Stimulated activated naive B cell treated with anti-CD40 and anti-IgM and Interleukin-4, amounts not matched to agents 10 μg/mL and 1 μg/mL and 100 μg/mL, for 72 hours (primary cell): ENCODE measurements at regions not wholly inside any gene's neighbourhood (a gene's known extent, or its start where the extent isn't known, plus 50 kb on each side); places are given as distances from the start of the nearest gene placed in this dataset.

ENCODE experiments used
- ATAC-seq, 2 donors: fragments of 150-1000 bp; cut with Tn5 transposase; replicated peaks; 2 replicates each; pipeline ENCODE4 v1.10.0; 2021; ENCODE audit warnings: moderate library complexity in 1 of 2
- DNase-seq: peaks from one replicate; pipeline ENCODE4 v3.0.0; 2021
- H3K27ac Mint-ChIP-seq: one replicate; pipeline ENCODE4 v1.8.0; 2022; ENCODE audit warnings: mild to moderate bottlenecking, mixed read lengths
- H3K27me3 Mint-ChIP-seq, 2 donors: one replicate each; pipeline ENCODE4 v1.8.0; 2022; ENCODE audit warnings: mixed read lengths in 2 of 2
- H3K36me3 Mint-ChIP-seq, 2 donors: one replicate each; pipeline ENCODE4 v1.8.0; 2022; ENCODE audit warnings: mixed read lengths in 2 of 2, mild to moderate bottlenecking in 1 of 2
- H3K4me1 Mint-ChIP-seq, 2 donors: one replicate each; pipeline ENCODE4 v1.8.0; 2022; ENCODE audit warnings: mixed read lengths in 2 of 2, mild to moderate bottlenecking in 1 of 2
- H3K4me3 Mint-ChIP-seq, 2 donors: one replicate each; pipeline ENCODE4 v1.8.0; 2022; ENCODE audit warnings: mild to moderate bottlenecking in 2 of 2, mixed read lengths in 2 of 2, moderate library complexity in 1 of 2
- H3K9me3 Mint-ChIP-seq, 2 donors: one replicate each; pipeline ENCODE4 v1.8.0; 2022; ENCODE audit warnings: mixed read lengths in 2 of 2, mild to moderate bottlenecking in 1 of 2

GRCh38 chr2:23124214-23124750, 260.7 kb upstream of the KLHL29 start:
- ATAC-seq (no peak), DNase-seq (no peak)
- H3K4me1 Mint-ChIP-seq = no peaks in the 10 kb centered on the region
- H3K36me3 Mint-ChIP-seq = no peaks in the 10 kb centered on the region
- H3K27ac Mint-ChIP-seq = no peak overlapping the region
- H3K27me3 Mint-ChIP-seq = peaks cover 0 to 8% of the 10 kb centered on the region in 2 donors
- no peak overlapping the region for H3K4me3 Mint-ChIP-seq
- H3K9me3 Mint-ChIP-seq = peaks cover 8 to 14% of the 10 kb centered on the region in 2 donors

- Mint-ChIP-seq H3K27ac (no peak overlapping the region), H3K4me1 (no peaks in the 10 kb centered on the region), H3K4me3 (no peak overlapping the region), H3K27me3 (peaks cover 0 to 3% of the 10 kb centered on the region in 2 donors), H3K36me3 (no peaks in the 10 kb centered on the region), H3K9me3 (peaks cover 9 to 14% of the 10 kb centered on the region in 2 donors)
- ATAC-seq = no peak
- DNase-seq = no peak
These were observed 257.5 kb upstream of the KLHL29 start for GRCh38 chr2:23127465-23127864.

GRCh38 chr2:23128684-23129292, 256.2 kb upstream of the KLHL29 start:
- ATAC-seq = no peak
- H3K4me3 Mint-ChIP-seq = no peak overlapping the region
- DNase-seq = no peak
- H3K27ac Mint-ChIP-seq = no peak overlapping the region
- peaks cover 0 to 3% of the 10 kb centered on the region in 2 donors for H3K27me3 Mint-ChIP-seq
- H3K4me1 Mint-ChIP-seq = no peaks in the 10 kb centered on the region
- H3K9me3 Mint-ChIP-seq = peaks cover 9 to 14% of the 10 kb centered on the region in 2 donors
- no peaks in the 10 kb centered on the region for H3K36me3 Mint-ChIP-seq

GRCh38 chr2:23131066-23131575, 253.9 kb upstream of the KLHL29 start:
- no peak for DNase-seq
- no peak overlapping the region for H3K27ac Mint-ChIP-seq
- H3K9me3 Mint-ChIP-seq = peaks cover 9 to 14% of the 10 kb centered on the region in 2 donors
- H3K4me1 Mint-ChIP-seq = no peaks in the 10 kb centered on the region
- no peak overlapping the region for H3K4me3 Mint-ChIP-seq
- peaks cover 0 to 3% of the 10 kb centered on the region in 2 donors for H3K27me3 Mint-ChIP-seq
- ATAC-seq = no peak
- H3K36me3 Mint-ChIP-seq = no peaks in the 10 kb centered on the region

GRCh38 chr2:23132000-23132399, 253.0 kb upstream of the KLHL29 start:
- peaks cover 0 to 3% of the 10 kb centered on the region in 2 donors for H3K27me3 Mint-ChIP-seq
- DNase-seq (no peak), ATAC-seq (no peak)
- H3K27ac Mint-ChIP-seq = no peak overlapping the region
- no peaks in the 10 kb centered on the region for H3K36me3 Mint-ChIP-seq
- H3K4me1 Mint-ChIP-seq = no peaks in the 10 kb centered on the region
- no peak overlapping the region for H3K4me3 Mint-ChIP-seq
- H3K9me3 Mint-ChIP-seq = peaks cover 9 to 14% of the 10 kb centered on the region in 2 donors

- ATAC-seq (peak in 1 of 2 donors; percentile 22), DNase-seq (no peak)
- Mint-ChIP-seq H3K4me3 (no peak overlapping the region), H3K4me1 (no peaks in the 10 kb centered on the region), H3K36me3 (no peaks in the 10 kb centered on the region), H3K27ac (no peak overlapping the region), H3K27me3 (peaks cover 0 to 3% of the 10 kb centered on the region in 2 donors), H3K9me3 (peaks cover 9 to 14% of the 10 kb centered on the region in 2 donors)
These were observed 252.0 kb upstream of the KLHL29 start for GRCh38 chr2:23132823-23133595.

GRCh38 chr2:23134726-23135125, 250.3 kb upstream of the KLHL29 start:
- Mint-ChIP-seq H3K9me3 (peaks cover 4 to 6% of the 10 kb centered on the region in 2 donors), H3K27ac (no peak overlapping the region), H3K36me3 (no peaks in the 10 kb centered on the region), H3K27me3 (no peaks in the 10 kb centered on the region), H3K4me1 (no peaks in the 10 kb centered on the region), H3K4me3 (no peak overlapping the region)
- DNase-seq (no peak), ATAC-seq (no peak)

GRCh38 chr2:23135481-23136100, 249.4 kb upstream of the KLHL29 start:
- Mint-ChIP-seq H3K4me1 (no peaks in the 10 kb centered on the region), H3K9me3 (peaks cover 0 to 2% of the 10 kb centered on the region in 2 donors), H3K27me3 (no peaks in the 10 kb centered on the region), H3K27ac (no peak overlapping the region), H3K36me3 (no peaks in the 10 kb centered on the region), H3K4me3 (no peak overlapping the region)
- ATAC-seq = no peak
- no peak for DNase-seq

- Mint-ChIP-seq H3K9me3 (no peaks in the 10 kb centered on the region), H3K4me1 (no peaks in the 10 kb centered on the region), H3K27ac (no peak overlapping the region), H3K4me3 (no peak overlapping the region), H3K36me3 (no peaks in the 10 kb centered on the region), H3K27me3 (no peaks in the 10 kb centered on the region)
- ATAC-seq = no peak
- DNase-seq = no peak
These were observed 247.8 kb upstream of the KLHL29 start for GRCh38 chr2:23137166-23137565.

GRCh38 chr2:23138701-23139100, 246.3 kb upstream of the KLHL29 start:
- no peak for ATAC-seq
- Mint-ChIP-seq H3K9me3 (no peaks in the 10 kb centered on the region), H3K27ac (no peak overlapping the region)

GRCh38 chr2:23145460-23145859, 239.5 kb upstream of the KLHL29 start:
- DNase-seq (no peak), ATAC-seq (no peak)
- Mint-ChIP-seq H3K9me3 (no peaks in the 10 kb centered on the region), H3K27me3 (peaks cover 0 to 6% of the 10 kb centered on the region in 2 donors), H3K27ac (no peak overlapping the region), H3K36me3 (no peaks in the 10 kb centered on the region), H3K4me1 (no peaks in the 10 kb centered on the region), H3K4me3 (no peak overlapping the region)

More at GRCh38 chr2:23138701-23139100, 246.3 kb upstream of the KLHL29 start:
- Mint-ChIP-seq H3K27me3 (no peaks in the 10 kb centered on the region), H3K36me3 (no peaks in the 10 kb centered on the region), H3K4me3 (no peak overlapping the region), H3K4me1 (no peaks in the 10 kb centered on the region)
- no peak for DNase-seq

GRCh38 chr2:23146011-23146410, 239.0 kb upstream of the KLHL29 start:
- ATAC-seq (no peak), DNase-seq (no peak)
- no peak overlapping the region for H3K4me3 Mint-ChIP-seq
- H3K27ac Mint-ChIP-seq = no peak overlapping the region
- peaks cover 0 to 11% of the 10 kb centered on the region in 2 donors for H3K27me3 Mint-ChIP-seq
- H3K4me1 Mint-ChIP-seq = no peaks in the 10 kb centered on the region
- no peaks in the 10 kb centered on the region for H3K9me3 Mint-ChIP-seq
- H3K36me3 Mint-ChIP-seq = no peaks in the 10 kb centered on the region

GRCh38 chr2:23148342-23148741, 236.6 kb upstream of the KLHL29 start:
- H3K27me3 Mint-ChIP-seq = peaks cover 5 to 11% of the 10 kb centered on the region in 2 donors

GRCh38 chr2:23149777-23150176, 235.2 kb upstream of the KLHL29 start:
- ATAC-seq = no peak
- peaks cover 5 to 11% of the 10 kb centered on the region in 2 donors for H3K27me3 Mint-ChIP-seq
- no peaks in the 10 kb centered on the region for H3K4me1 Mint-ChIP-seq
- no peak overlapping the region for H3K4me3 Mint-ChIP-seq
- no peak for DNase-seq
- no peak overlapping the region for H3K27ac Mint-ChIP-seq
- H3K36me3 Mint-ChIP-seq = no peaks in the 10 kb centered on the region
- peaks cover 0 to 2% of the 10 kb centered on the region in 2 donors for H3K9me3 Mint-ChIP-seq

More at GRCh38 chr2:23148342-23148741, 236.6 kb upstream of the KLHL29 start:
- Mint-ChIP-seq H3K27ac (no peak overlapping the region), H3K36me3 (no peaks in the 10 kb centered on the region), H3K9me3 (no peaks in the 10 kb centered on the region), H3K4me1 (no peaks in the 10 kb centered on the region), H3K4me3 (no peak overlapping the region)
- peak in 1 of 2 donors; percentile 12 for ATAC-seq
- DNase-seq = no peak
